NCI-H2227 (cell line): ENCODE measurements at regions not wholly inside any gene's neighbourhood (a gene's known extent, or its start where the extent isn't known, plus 50 kb on each side); places are given as distances from the start of the nearest gene placed in this dataset.
"Not testable (repeated sequence)": the region's sequence is repeated elsewhere in the genome, so short reads cannot be mapped to it uniquely, and the experiment has no call there.

Source experiments
- DNase-seq: peaks from one replicate; lab custom pipeline; 2025; ENCODE audit not compliant: unreplicated experiment; lab: John Stamatoyannopoulos, UW

- no peak for DNase-seq
Observed at GRCh38 chr2:39930175-39930917, 151.3 kb upstream of the THUMPD2 start.

- DNase-seq = no peak
Observed at GRCh38 chr2:39929531-39929930, 150.5 kb upstream of the THUMPD2 start.

- DNase-seq = no peak
Observed at GRCh38 chr2:39925312-39925711, 146.3 kb upstream of the THUMPD2 start.

GRCh38 chr2:39923455-39923854, 144.4 kb upstream of the THUMPD2 start:
- DNase-seq = no peak

- DNase-seq = no peak
Observed at GRCh38 chr2:39922679-39923405, 143.8 kb upstream of the THUMPD2 start.

- DNase-seq = no peak
Observed at GRCh38 chr2:39920307-39920801, 141.3 kb upstream of the THUMPD2 start.

GRCh38 chr2:39919511-39920306, 140.7 kb upstream of the THUMPD2 start:
- no peak for DNase-seq

- DNase-seq = no peak
Observed at GRCh38 chr2:39918886-39919285, 139.8 kb upstream of the THUMPD2 start.

- DNase-seq = not testable (repeated sequence)
Observed at GRCh38 chr2:39917371-39917770, 138.3 kb upstream of the THUMPD2 start.

- no peak for DNase-seq
Observed at GRCh38 chr2:39914949-39915348, 135.9 kb upstream of the THUMPD2 start.

- DNase-seq = peak; percentile 84
Observed at GRCh38 chr2:39913648-39914461, 134.8 kb upstream of the THUMPD2 start.

GRCh38 chr2:39902103-39902502, 123.0 kb upstream of the THUMPD2 start:
- DNase-seq = no peak

- DNase-seq = no peak
Observed at GRCh38 chr2:39898934-39899333, 119.9 kb upstream of the THUMPD2 start.

GRCh38 chr2:39897273-39897672, 118.2 kb upstream of the THUMPD2 start:
- no peak for DNase-seq

- no peak for DNase-seq
Observed at GRCh38 chr2:39894082-39894481, 115.0 kb upstream of the THUMPD2 start.

- no peak for DNase-seq
Observed at GRCh38 chr2:39893616-39894015, 114.6 kb upstream of the THUMPD2 start.

GRCh38 chr2:39881948-39882347, 102.9 kb upstream of the THUMPD2 start:
- no peak for DNase-seq

GRCh38 chr2:39881494-39881893, 102.4 kb upstream of the THUMPD2 start:
- DNase-seq = no peak

GRCh38 chr2:39879001-39879400, 99.9 kb upstream of the THUMPD2 start:
- DNase-seq = not testable (repeated sequence)

GRCh38 chr2:39875914-39876267, 96.8 kb upstream of the THUMPD2 start:
- no peak for DNase-seq
